ENCODE measurements at regions not wholly inside any gene's neighbourhood (a gene's known extent, or its start where the extent isn't known, plus 50 kb on each side); places are given as distances from the start of the nearest gene placed in this dataset.

- no peak for DNase-seq
These were observed 1160.5 kb upstream of the NXPH2 start for GRCh38 chr2:139940686-139941085.

- DNase-seq, result no peak
These were observed 1145.7 kb upstream of the NXPH2 start for GRCh38 chr2:139925903-139926302.

- no peak for DNase-seq
These were observed 1143.9 kb upstream of the NXPH2 start for GRCh38 chr2:139924070-139924469.

GRCh38 chr2:139918982-139919381 is 1138.8 kb upstream of the NXPH2 start:
- no peak for DNase-seq

GRCh38 chr2:139917690-139918384 is 1137.6 kb upstream of the NXPH2 start:
- DNase-seq, result no peak

GRCh38 chr2:139916822-139917221 is 1136.6 kb upstream of the NXPH2 start:
- no peak for DNase-seq

- no peak for DNase-seq
These were observed 1131.0 kb upstream of the NXPH2 start for GRCh38 chr2:139911160-139911559.

GRCh38 chr2:139909136-139909535 is 1128.9 kb upstream of the NXPH2 start:
- no peak for DNase-seq

GRCh38 chr2:139905624-139906023 is 1125.4 kb upstream of the NXPH2 start:
- no peak for DNase-seq

- DNase-seq, result no peak
These were observed 1111.4 kb upstream of the NXPH2 start for GRCh38 chr2:139891636-139892035.

- DNase-seq, result no peak
These were observed 1105.8 kb upstream of the NXPH2 start for GRCh38 chr2:139885921-139886498.

GRCh38 chr2:139876964-139877363 is 1096.8 kb upstream of the NXPH2 start:
- DNase-seq, result no peak

- no peak for DNase-seq
These were observed 1096.1 kb upstream of the NXPH2 start for GRCh38 chr2:139876321-139876720.

- DNase-seq, result no peak
These were observed 1092.3 kb upstream of the NXPH2 start for GRCh38 chr2:139872503-139872902.

- no peak for DNase-seq
These were observed 1091.8 kb upstream of the NXPH2 start for GRCh38 chr2:139872032-139872431.

- no peak for DNase-seq
These were observed 1087.5 kb upstream of the NXPH2 start for GRCh38 chr2:139867601-139868226.

- no peak for DNase-seq
These were observed 1084.7 kb upstream of the NXPH2 start for GRCh38 chr2:139864821-139865302.

- DNase-seq, result no peak
These were observed 1074.7 kb upstream of the NXPH2 start for GRCh38 chr2:139854769-139855483.

- DNase-seq, result no peak
These were observed 1070.2 kb upstream of the NXPH2 start for GRCh38 chr2:139850254-139850890.

GRCh38 chr2:139836769-139837168 is 1056.6 kb upstream of the NXPH2 start:
- no peak for DNase-seq

- no peak for DNase-seq
These were observed 1054.9 kb upstream of the NXPH2 start for GRCh38 chr2:139835101-139835500.

GRCh38 chr2:139828011-139828410 is 1047.8 kb upstream of the NXPH2 start:
- DNase-seq, result no peak

GRCh38 chr2:139825726-139826125 is 1045.5 kb upstream of the NXPH2 start:
- no peak for DNase-seq
